CD4-positive, alpha-beta T cell (primary cell): ENCODE measurements at regions not wholly inside any gene's neighbourhood (a gene's known extent, or its start where the extent isn't known, plus 50 kb on each side); places are given as distances from the start of the nearest gene placed in this dataset.

Experiments
- ATAC-seq: fragments of 200-7000 bp; cut with Tn5 transposase; one replicate; pipeline ENCODE4 v1.10.0; 2022; ENCODE audit warnings: mild to moderate bottlenecking; ENCODE audit not compliant: poor library complexity
- CTCF ChIA-PET: fragments of 350-600 bp; sonication (Branson Sonifier 250); formaldehyde crosslinking; loops from one replicate; lab custom pipeline; 2021; ENCODE audit warnings: antibody characterized with exemption, inconsistent platforms; lab: Charles Lee
- POLR2A ChIA-PET: fragments of 350-600 bp; sonication (Branson Sonifier 250); formaldehyde crosslinking; loops from one replicate; lab custom pipeline; 2021; ENCODE audit warnings: antibody characterized with exemption, inconsistent platforms; lab: Charles Lee
- DNase-seq, 14 experiments: peaks; one replicate each; pipeline ENCODE4 v3.0.0-alpha.2; 2013 to 2020; ENCODE audit warnings: mixed read lengths in 2 of 14
- H3K27ac ChIP-seq, 2 donors: one replicate each; pipeline versions ENCODE4 v1.5.1 to v1.7.0; 2013; ENCODE audit warnings: low read length in 2 of 2, low read depth in 1 of 2, mild to moderate bottlenecking in 1 of 2
- H3K27me3 ChIP-seq, 2 experiments: 1 replicate in 1 of 2; 2 replicates in 1 of 2; pipeline versions ENCODE4 v1.6.1 to v1.7.0; 2013; ENCODE audit warnings: low read length in 2 of 2, control low read depth in 1 of 2, mild to moderate bottlenecking in 1 of 2, moderate library complexity in 1 of 2; ENCODE audit not compliant: insufficient read depth in 2 of 2, control insufficient read depth in 1 of 2
- H3K36me3 ChIP-seq: one replicate; pipeline ENCODE4 v1.6.1; 2013; ENCODE audit warnings: low read length, control low read depth; ENCODE audit not compliant: insufficient read depth
- H3K4me1 ChIP-seq: one replicate; pipeline ENCODE4 v1.6.1; 2013; ENCODE audit warnings: low read length, control low read depth; ENCODE audit not compliant: insufficient read depth
- H3K4me3 ChIP-seq: one replicate; pipeline ENCODE4 v1.5.1; 2013; ENCODE audit warnings: mild to moderate bottlenecking, low read length, moderate library complexity
- H3K9me3 ChIP-seq, 2 experiments: 1 replicate in 1 of 2; 2 replicates in 1 of 2; pipeline versions ENCODE4 v1.6.1 to v1.7.0; 2013; ENCODE audit warnings: low read length in 2 of 2, mild to moderate bottlenecking in 2 of 2, control low read depth in 1 of 2, moderate library complexity in 1 of 2; ENCODE audit not compliant: control insufficient read depth in 1 of 2, insufficient read depth in 1 of 2
- H3K27ac Mint-ChIP-seq: one replicate; pipeline ENCODE4 v1.8.0; 2020; ENCODE audit warnings: mixed read lengths
- H3K27me3 Mint-ChIP-seq: one replicate; pipeline ENCODE4 v1.8.0; 2021; ENCODE audit warnings: mixed read lengths
- H3K36me3 Mint-ChIP-seq: one replicate; pipeline ENCODE4 v1.8.0; 2021; ENCODE audit warnings: low read depth, mixed read lengths
- H3K4me1 Mint-ChIP-seq: one replicate; pipeline ENCODE4 v1.8.0; 2021; ENCODE audit warnings: low read depth, mixed read lengths
- H3K4me3 Mint-ChIP-seq: one replicate; pipeline ENCODE4 v1.8.0; 2020; ENCODE audit warnings: mild to moderate bottlenecking, mixed read lengths
- H3K9me3 Mint-ChIP-seq: one replicate; pipeline ENCODE4 v1.8.0; 2020; ENCODE audit warnings: mixed read lengths
- CTCF ChIP-seq: fragments of 200-600 bp; IDR thresholded peaks from one replicate; pipeline ENCODE4 v1.8.0; 2022; ENCODE audit warnings: antibody characterized with exemption, mild to moderate bottlenecking
- intact Hi-C, 2 experiments: fragments of 100-400 bp; cut with DNase I in 1 of 2; cut with micrococcal nuclease in 1 of 2; formaldehyde crosslinking; loops; one replicate each; pipeline versions ENCODE4 v1.15.1 to v1.9.0; 2023 to 2025; cut with DNase I, micrococcal nuclease

- ChIA-PET POLR2A (no interaction called here), CTCF (no interaction called here)
- ATAC-seq (no peak), DNase-seq (no peak)
- Mint-ChIP-seq H3K36me3 (no peaks in the 10 kb centered on the region), H3K27ac (no peak overlapping the region), H3K27me3 (no peaks in the 10 kb centered on the region), H3K4me1 (no peaks in the 10 kb centered on the region), H3K4me3 (no peak overlapping the region), H3K9me3 (no peaks in the 10 kb centered on the region)
- H3K4me3 ChIP-seq: no peak overlapping the region
- H3K27ac ChIP-seq: no peak overlapping the region
- H3K36me3 ChIP-seq: no peaks in the 10 kb centered on the region
- TF ChIP-seq CTCF: no peak
- no peaks in the 10 kb centered on the region for H3K9me3 ChIP-seq
- H3K27me3 ChIP-seq: no peaks in the 10 kb centered on the region
- intact Hi-C loops: no loop called here
- no peaks in the 10 kb centered on the region for H3K4me1 ChIP-seq
Measured at GRCh38 chr12:97681612-97682504, 219.3 kb downstream of the RMST start.

DNA sequence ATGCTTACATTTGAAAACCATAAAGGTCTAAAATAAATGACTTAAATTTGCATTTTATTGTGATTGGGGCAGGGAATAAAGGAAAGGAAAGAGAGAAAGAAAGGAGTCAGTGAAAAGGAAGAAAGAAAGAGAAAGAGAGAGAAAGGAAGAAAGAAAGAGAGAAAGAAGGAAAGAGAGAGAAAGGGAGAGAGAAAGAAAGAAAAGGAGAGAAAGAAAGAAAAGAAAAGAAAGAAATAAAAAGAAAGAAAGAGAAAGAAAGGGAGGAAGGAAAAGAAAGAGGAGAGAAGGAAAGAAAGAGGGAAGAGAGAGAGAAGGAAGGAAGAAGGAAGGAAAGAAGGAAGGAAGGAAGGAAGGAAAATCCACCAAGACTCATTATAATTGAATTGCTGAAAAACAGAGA lies 222.8 kb downstream of the RMST start:
- no peak overlapping the region for H3K27ac Mint-ChIP-seq
- CTCF ChIA-PET: no interaction called here
- ATAC-seq (no peak), DNase-seq (no peak)
- no peak for TF ChIP-seq CTCF
- no peaks in the 10 kb centered on the region for H3K4me1 Mint-ChIP-seq
- H3K4me1 ChIP-seq: no peaks in the 10 kb centered on the region
- peaks cover 0 to 3% of the 10 kb centered on the region in 2 experiments for H3K9me3 ChIP-seq
- POLR2A ChIA-PET: no interaction called here
- intact Hi-C loops: no loop called here
- no peaks in the 10 kb centered on the region for H3K36me3 ChIP-seq
- no peak overlapping the region for H3K27ac ChIP-seq
- no peaks in the 10 kb centered on the region for H3K36me3 Mint-ChIP-seq
- H3K4me3 ChIP-seq: no peak overlapping the region
- no peaks in the 10 kb centered on the region for H3K27me3 Mint-ChIP-seq
- no peak overlapping the region for H3K4me3 Mint-ChIP-seq
- peaks cover 3% of the 10 kb centered on the region for H3K9me3 Mint-ChIP-seq
- no peaks in the 10 kb centered on the region for H3K27me3 ChIP-seq

DNA sequence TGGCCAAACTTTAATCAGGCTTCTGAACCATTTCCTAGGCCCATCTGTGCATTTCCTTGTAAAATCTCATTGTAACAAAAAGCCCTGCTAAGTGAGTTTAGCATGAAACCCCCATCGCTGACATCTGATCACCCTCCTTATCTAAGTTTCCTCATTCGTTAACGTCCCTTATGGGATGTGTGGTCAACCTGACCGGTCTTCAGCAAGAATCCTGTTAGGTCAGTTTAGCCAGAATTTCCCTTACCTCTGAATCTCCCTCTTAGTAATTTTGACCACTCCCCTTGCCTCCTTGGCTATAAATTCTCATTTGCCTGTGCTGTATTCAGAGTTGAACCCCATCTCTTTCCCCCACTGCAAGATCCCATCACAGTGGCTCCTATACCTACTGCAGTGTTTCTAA lies 239.3 kb downstream of the RMST start:
- no peak overlapping the region for H3K27ac Mint-ChIP-seq
- ChIA-PET CTCF (no interaction called here), POLR2A (no interaction called here)
- no peak for TF ChIP-seq CTCF
- Histone ChIP-seq H3K4me1 (no peaks in the 10 kb centered on the region), H3K27me3 (no peaks in the 10 kb centered on the region), H3K36me3 (no peaks in the 10 kb centered on the region), H3K9me3 (peaks cover 0 to 4% of the 10 kb centered on the region in 2 experiments), H3K27ac (no peak overlapping the region), H3K4me3 (no peak overlapping the region)
- no peaks in the 10 kb centered on the region for H3K27me3 Mint-ChIP-seq
- H3K36me3 Mint-ChIP-seq: no peaks in the 10 kb centered on the region
- no peaks in the 10 kb centered on the region for H3K4me1 Mint-ChIP-seq
- peaks cover 11% of the 10 kb centered on the region for H3K9me3 Mint-ChIP-seq
- no peak overlapping the region for H3K4me3 Mint-ChIP-seq
- intact Hi-C loops: no loop called here
- DNase-seq (no peak), ATAC-seq (no peak)
